DOHH2 (cell line): ENCODE measurements at regions not wholly inside any gene's neighbourhood (a gene's known extent, or its start where the extent isn't known, plus 50 kb on each side); places are given as distances from the start of the nearest gene placed in this dataset.

Source experiments
- EZH2phosphoT487 ChIP-seq: fragments of 200-600 bp; sonication (generic); IDR thresholded peaks from 2 replicates; pipeline ENCODE4 v1.6.1; 2017; ENCODE audit warnings: borderline replicate concordance, mild to moderate bottlenecking, antibody characterized with exemption, low read length, moderate library complexity, mixed read lengths
- TF ChIP-seq, protein P1 (sequence below): fragments of 200-600 bp; sonication (generic); IDR thresholded peaks from one replicate; pipeline ENCODE4 v1.5.1; 2014; ENCODE audit warnings: antibody characterized with exemption, mild to moderate bottlenecking, low read depth, low read length; ENCODE audit not compliant: poor library complexity, severe bottlenecking

DNA sequence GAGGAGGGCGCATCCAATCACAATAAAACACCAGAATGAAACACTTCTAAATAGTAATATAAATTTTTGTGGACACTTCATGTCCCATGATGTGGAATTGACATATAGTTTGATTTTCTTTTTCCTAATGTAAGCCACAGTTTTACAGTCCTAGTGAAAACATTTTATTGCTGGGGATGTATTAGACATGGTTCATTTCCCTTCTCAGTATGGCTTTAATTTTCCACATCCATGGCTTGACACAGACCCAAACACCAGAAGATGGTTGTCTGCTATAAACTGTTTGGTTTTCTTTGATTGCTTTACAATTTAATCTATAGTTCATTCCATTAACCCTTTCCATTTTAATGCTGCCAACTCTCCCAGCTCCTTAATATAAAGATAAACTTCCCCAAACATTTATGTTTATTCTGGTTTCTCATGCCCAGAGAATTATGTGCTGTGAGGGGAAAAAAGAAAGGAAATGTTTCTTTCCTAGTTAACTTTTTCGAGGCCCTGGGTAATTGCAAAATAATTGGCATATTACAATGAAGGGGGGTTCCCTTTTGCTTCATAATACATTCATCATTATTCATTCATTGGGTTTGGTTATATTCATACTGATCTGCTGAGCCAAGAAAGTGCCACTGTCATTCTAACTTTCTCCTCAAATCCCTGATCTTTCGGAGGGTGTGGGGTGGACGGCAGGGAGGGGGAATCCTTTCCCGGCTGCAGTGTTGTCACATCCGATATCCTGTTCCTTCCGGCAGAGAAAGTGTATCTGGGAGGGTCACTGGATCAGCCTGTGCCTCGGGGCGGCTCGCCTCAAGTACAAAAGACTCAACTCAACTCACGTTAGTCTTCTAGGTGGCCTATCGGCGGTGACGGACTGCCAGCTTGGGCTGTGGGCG lies 127.6 kb upstream of the TFAP2D start:
- TF ChIP-seq, protein P1, sequence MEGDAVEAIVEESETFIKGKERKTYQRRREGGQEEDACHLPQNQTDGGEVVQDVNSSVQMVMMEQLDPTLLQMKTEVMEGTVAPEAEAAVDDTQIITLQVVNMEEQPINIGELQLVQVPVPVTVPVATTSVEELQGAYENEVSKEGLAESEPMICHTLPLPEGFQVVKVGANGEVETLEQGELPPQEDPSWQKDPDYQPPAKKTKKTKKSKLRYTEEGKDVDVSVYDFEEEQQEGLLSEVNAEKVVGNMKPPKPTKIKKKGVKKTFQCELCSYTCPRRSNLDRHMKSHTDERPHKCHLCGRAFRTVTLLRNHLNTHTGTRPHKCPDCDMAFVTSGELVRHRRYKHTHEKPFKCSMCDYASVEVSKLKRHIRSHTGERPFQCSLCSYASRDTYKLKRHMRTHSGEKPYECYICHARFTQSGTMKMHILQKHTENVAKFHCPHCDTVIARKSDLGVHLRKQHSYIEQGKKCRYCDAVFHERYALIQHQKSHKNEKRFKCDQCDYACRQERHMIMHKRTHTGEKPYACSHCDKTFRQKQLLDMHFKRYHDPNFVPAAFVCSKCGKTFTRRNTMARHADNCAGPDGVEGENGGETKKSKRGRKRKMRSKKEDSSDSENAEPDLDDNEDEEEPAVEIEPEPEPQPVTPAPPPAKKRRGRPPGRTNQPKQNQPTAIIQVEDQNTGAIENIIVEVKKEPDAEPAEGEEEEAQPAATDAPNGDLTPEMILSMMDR, result no peak
- no peak for TF ChIP-seq EZH2phosphoT487
